AG04449 (cell line): ENCODE measurements at regions not wholly inside any gene's neighbourhood (a gene's known extent, or its start where the extent isn't known, plus 50 kb on each side); places are given as distances from the start of the nearest gene placed in this dataset.
"Not testable (repeated sequence)": the region's sequence is repeated elsewhere in the genome, so short reads cannot be mapped to it uniquely, and the experiment has no call there.

Experiments used
- CTCF ChIA-PET: fragments of 350-600 bp; formaldehyde crosslinking; extraction: SDS; loops from one replicate; lab custom pipeline; 2021; ENCODE audit warnings: antibody characterized with exemption; lab: Yijun Ruan, JAX
- POLR2A ChIA-PET: fragments of 400-600, 350-600 bp; formaldehyde crosslinking; extraction: SDS; loops from one replicate; lab custom pipeline; 2020; ENCODE audit warnings: antibody characterized with exemption, inconsistent platforms; lab: Yijun Ruan, JAX
- DNase-seq: peaks from one replicate; pipeline ENCODE4 v3.0.0-alpha.2; 2010; ENCODE audit warnings: low read depth, low spot score
- H3K4me3 ChIP-seq: 2 replicates; pipeline ENCODE4 v1.5.1; 2011; ENCODE audit warnings: low read depth, mild to moderate bottlenecking, control low read depth, low read length
- CTCF ChIP-seq: IDR thresholded peaks from one replicate; pipeline ENCODE4 v1.5.1; 2011; ENCODE audit warnings: mild to moderate bottlenecking, moderate library complexity, low read length, control low read depth, inconsistent platforms; ENCODE audit not compliant: insufficient read depth; ENCODE audit errors: missing control alignments

DNA sequence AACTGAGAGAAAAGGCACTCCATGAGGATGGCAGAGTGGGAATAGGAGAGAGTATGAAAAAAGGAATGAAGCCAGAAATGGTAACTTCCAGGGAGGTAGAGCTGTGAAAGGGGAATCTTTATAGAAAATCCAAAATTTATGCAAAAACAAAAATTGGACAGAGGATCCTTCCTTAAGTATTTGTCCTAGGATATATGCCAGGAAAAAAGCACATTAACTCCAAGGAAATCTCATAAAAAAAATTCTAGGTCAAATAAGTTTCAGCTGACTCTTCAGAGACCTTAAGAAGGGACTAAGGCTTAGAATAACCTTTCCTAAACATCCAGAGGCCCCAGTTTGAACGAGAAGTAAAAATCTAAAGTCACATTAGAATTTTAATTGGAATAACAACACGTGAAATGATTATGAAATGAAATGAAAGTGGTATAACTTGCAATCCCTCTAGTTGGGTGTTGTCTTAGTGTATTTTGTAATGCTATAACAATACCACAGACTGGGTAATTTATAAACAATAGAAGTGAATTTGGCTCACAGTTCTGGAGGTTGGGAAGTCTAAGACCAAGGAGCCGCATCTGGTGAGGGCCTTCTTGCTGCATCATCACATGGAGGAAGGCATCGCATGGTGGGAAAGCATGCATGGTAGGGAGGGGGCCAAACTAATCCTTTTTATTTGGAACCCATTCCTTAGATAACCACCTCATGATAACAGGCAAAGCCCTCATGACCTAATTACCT is 145.4 kb upstream of the RXFP1 start:
- POLR2A ChIA-PET: no interaction called here

GRCh38 chr4:158384414-158384813 is 137.3 kb upstream of the RXFP1 start:
- H3K4me3 ChIP-seq: no peak overlapping the region
- DNase-seq: no peak
- CTCF ChIA-PET: no interaction called here
- POLR2A ChIA-PET: no interaction called here
- TF ChIP-seq CTCF: no peak

More for the DNA sequence above, 145.4 kb upstream of the RXFP1 start:
- no peak overlapping the region for H3K4me3 ChIP-seq
- CTCF ChIA-PET: no interaction called here
- TF ChIP-seq CTCF: no peak
- no peak for DNase-seq

DNA sequence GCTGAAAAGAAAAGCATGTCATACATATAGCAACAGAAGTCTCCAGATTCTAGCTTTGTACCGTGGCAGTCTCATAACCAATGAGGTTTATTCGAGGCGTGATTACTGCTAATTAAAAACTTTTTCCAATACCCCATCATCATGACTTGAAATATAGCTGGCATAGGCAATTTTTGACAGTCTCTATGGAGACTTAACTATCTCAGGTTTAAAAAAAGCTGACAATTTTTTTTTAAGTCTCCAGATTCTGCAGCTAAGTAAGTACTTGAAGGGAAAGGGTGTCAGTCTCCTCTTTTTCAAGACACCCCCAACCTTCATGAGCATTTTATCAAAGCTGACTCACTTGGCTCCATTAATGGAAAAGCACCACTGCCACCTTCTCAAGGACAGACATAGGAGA is 126.3 kb upstream of the RXFP1 start:
- no peak for DNase-seq
- no peak overlapping the region for H3K4me3 ChIP-seq
- CTCF ChIA-PET: no interaction called here
- TF ChIP-seq CTCF: no peak
- POLR2A ChIA-PET: no interaction called here

DNA sequence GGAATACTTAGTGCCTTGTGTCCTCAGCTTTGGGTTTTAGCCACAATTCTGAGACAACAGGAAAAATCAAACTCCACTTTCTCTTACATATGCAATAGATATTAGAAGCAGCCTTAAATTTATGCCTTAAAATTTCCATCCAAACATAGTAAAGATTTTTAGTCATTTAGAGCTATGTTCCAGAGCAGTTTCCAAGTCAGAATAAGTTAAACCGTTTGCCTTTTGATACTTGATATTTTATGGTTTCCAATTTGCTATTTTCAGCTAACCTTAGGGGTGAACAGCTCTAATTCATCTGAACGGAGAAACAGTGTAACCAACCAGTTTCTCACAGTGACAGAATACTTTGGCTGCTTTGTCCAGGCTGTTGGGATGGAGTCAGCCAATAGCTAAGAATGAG is 125.8 kb upstream of the RXFP1 start:
- no peak for DNase-seq
- ChIA-PET CTCF (no interaction called here), POLR2A (no interaction called here)
- H3K4me3 ChIP-seq: no peak overlapping the region
- TF ChIP-seq CTCF: no peak

- CTCF ChIA-PET: no interaction called here
- DNase-seq: no peak
- POLR2A ChIA-PET: no interaction called here
- no peak for TF ChIP-seq CTCF
- no peak overlapping the region for H3K4me3 ChIP-seq
Measured at GRCh38 chr4:158397781-158398180, 123.9 kb upstream of the RXFP1 start.

DNA sequence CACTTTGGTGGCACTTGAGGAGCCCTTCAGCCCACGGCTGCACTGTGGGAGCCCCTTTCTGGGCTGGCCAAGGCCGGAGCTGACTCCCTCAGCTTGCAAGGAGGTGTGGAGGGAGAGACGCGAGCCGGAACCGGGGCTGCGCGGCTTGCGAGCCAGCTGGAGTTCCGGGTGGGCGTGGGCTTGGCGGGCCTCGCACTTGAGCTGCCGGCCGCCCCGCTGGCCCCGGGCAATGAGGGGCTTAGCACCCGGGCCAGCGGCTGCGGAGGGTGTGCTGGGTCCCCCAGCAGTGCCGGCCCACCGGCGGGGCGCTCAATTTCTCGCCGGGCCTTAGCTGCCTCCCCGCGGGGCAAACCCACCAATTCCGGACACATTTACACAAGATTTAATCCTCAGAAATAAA is 113.7 kb upstream of the RXFP1 start:
- DNase-seq, POLR2A ChIA-PET, CTCF ChIA-PET, H3K4me3 ChIP-seq: not testable (repeated sequence)

DNA sequence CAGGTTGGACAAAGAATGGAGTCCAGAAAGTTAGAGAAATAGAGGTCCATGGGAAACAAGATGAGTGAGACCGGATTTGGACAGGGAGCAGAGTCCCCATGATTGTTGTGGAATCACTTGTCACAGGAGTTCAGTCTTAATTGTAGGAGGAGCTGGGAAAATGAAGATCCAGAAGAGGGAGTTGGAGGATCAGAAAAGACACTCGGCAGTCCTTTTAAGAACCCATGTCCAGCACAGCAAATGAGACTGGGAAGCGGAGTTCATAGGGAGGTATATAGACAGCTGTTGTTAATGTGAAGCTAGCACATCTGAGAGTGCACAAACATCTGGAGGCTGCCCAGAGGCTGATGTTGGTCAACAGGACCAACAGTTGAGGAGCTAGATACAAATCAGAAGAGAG is 111.4 kb upstream of the RXFP1 start:
- no peak for DNase-seq
- CTCF ChIA-PET: interaction anchor here (0.9 kb wide), 1 partner anchor 215 kb away, joined by 3 read pairs; no protein-coding TSS in a partner anchor
- POLR2A ChIA-PET: no interaction called here
- no peak overlapping the region for H3K4me3 ChIP-seq
- TF ChIP-seq CTCF: no peak
